NOMO-1 treated with dmso at 0.1 percent for 144 hours (cell line): ENCODE measurements at regions not wholly inside any gene's neighbourhood (a gene's known extent, or its start where the extent isn't known, plus 50 kb on each side); places are given as distances from the start of the nearest gene placed in this dataset.
"Not testable (repeated sequence)": the region's sequence is repeated elsewhere in the genome, so short reads cannot be mapped to it uniquely, and the experiment has no call there.

Experiments used
- DNase-seq: peaks from one replicate; lab custom pipeline; 2025; ENCODE audit not compliant: unreplicated experiment; lab: John Stamatoyannopoulos, UW

GRCh38 chr6:157727629-157728182, 95.3 kb upstream of the SNX9 start:
- DNase-seq: no peak

- DNase-seq: no peak
Observed at GRCh38 chr6:157728183-157728881, 94.7 kb upstream of the SNX9 start.

GRCh38 chr6:157731221-157731620, 91.8 kb upstream of the SNX9 start:
- no peak for DNase-seq

- DNase-seq: no peak
Observed at GRCh38 chr6:157732007-157732406, 91.0 kb upstream of the SNX9 start.

GRCh38 chr6:157732416-157733161, 90.5 kb upstream of the SNX9 start:
- no peak for DNase-seq

GRCh38 chr6:157736555-157736954, 86.5 kb upstream of the SNX9 start:
- DNase-seq: not testable (repeated sequence)

GRCh38 chr6:157741321-157741947, 81.6 kb upstream of the SNX9 start:
- DNase-seq: no peak

GRCh38 chr6:157741948-157742556, 81.0 kb upstream of the SNX9 start:
- no peak for DNase-seq

- no peak for DNase-seq
Observed at GRCh38 chr6:157744102-157744601, 78.9 kb upstream of the SNX9 start.

GRCh38 chr6:157746897-157747296, 76.1 kb upstream of the SNX9 start:
- DNase-seq: no peak

GRCh38 chr6:157747370-157747769, 75.7 kb upstream of the SNX9 start:
- DNase-seq: no peak

- no peak for DNase-seq
Observed at GRCh38 chr6:157748839-157749571, 74.0 kb upstream of the SNX9 start.

- not testable (repeated sequence) for DNase-seq
Observed at GRCh38 chr6:157750973-157751372, 72.1 kb upstream of the SNX9 start.

- no peak for DNase-seq
Observed at GRCh38 chr6:157751547-157752200, 71.4 kb upstream of the SNX9 start.

- not testable (repeated sequence) for DNase-seq
Observed at GRCh38 chr6:157752879-157753278, 70.2 kb upstream of the SNX9 start.

- no peak for DNase-seq
Observed at GRCh38 chr6:157753291-157753690, 69.8 kb upstream of the SNX9 start.

GRCh38 chr6:157753801-157754200, 69.2 kb upstream of the SNX9 start:
- DNase-seq: not testable (repeated sequence)

- no peak for DNase-seq
Observed at GRCh38 chr6:157754351-157754750, 68.7 kb upstream of the SNX9 start.

- DNase-seq: no peak
Observed at GRCh38 chr6:157755032-157755745, 67.9 kb upstream of the SNX9 start.
